ENCODE measurements at regions not wholly inside any gene's neighbourhood (a gene's known extent, or its start where the extent isn't known, plus 50 kb on each side); places are given as distances from the start of the nearest gene placed in this dataset.

DNA sequence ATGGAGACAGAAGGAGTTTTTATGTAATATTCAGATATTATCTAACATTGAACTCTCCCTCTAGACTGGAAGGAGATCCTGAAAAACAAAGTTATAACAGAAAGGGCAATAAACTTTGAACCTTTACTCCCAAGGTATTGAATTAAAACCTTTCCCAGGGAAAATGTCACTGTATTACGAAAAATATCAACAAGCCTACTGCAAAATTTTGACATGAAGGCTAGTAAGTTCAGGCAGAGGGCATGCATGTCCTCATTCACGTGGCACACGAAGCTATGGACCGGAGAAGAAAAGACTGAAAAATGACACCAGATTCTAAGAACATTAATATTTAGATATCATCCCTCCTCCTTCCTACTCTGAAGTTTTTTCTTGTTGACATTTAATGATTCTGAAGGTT is 638.8 kb downstream of the LRRC70 start:
- no peak for TF ChIP-seq POLR2A (IDR thresholded peaks at IDR 0.05; ENCODE audit: low read length)
- TF ChIP-seq GATA1 (IDR thresholded peaks at IDR 0.05; ENCODE audit: low read depth, low read length): no peak
